WTC11 (cell line): ENCODE measurements at regions not wholly inside any gene's neighbourhood (a gene's known extent, or its start where the extent isn't known, plus 50 kb on each side); places are given as distances from the start of the nearest gene placed in this dataset.

Experiments used
- ATAC-seq: fragments of 200-7000 bp; cut with Tn5 transposase; 2 replicates; pipeline ENCODE4 v1.10.0; 2021; ENCODE audit warnings: mild to moderate bottlenecking, moderate library complexity
- CTCF ChIA-PET: fragments of 300-600 bp; sonication (Branson Sonifier 250); formaldehyde crosslinking; loops from one replicate; lab custom pipeline; 2021; ENCODE audit warnings: antibody characterized with exemption; lab: Charles Lee
- POLR2A ChIA-PET: fragments of 350-600 bp; sonication (Branson Sonifier 250); formaldehyde crosslinking; loops from one replicate; lab custom pipeline; 2021; ENCODE audit warnings: antibody characterized with exemption; lab: Charles Lee
- DNase-seq: peaks from one replicate; pipeline ENCODE4 v3.0.0; 2021; ENCODE audit warnings: low spot score
- H3K27ac Mint-ChIP-seq: 2 replicates; pipeline ENCODE4 v1.8.0; 2021; ENCODE audit warnings: mixed read lengths
- H3K27me3 Mint-ChIP-seq: 2 replicates; pipeline ENCODE4 v1.8.0; 2021; ENCODE audit warnings: low read depth, mild to moderate bottlenecking, moderate library complexity, mixed read lengths
- H3K36me3 Mint-ChIP-seq: 2 replicates; pipeline ENCODE4 v1.8.0; 2021; ENCODE audit warnings: mixed read lengths
- H3K4me1 Mint-ChIP-seq: 2 replicates; pipeline ENCODE4 v1.8.0; 2022; ENCODE audit warnings: mixed read lengths
- H3K4me3 Mint-ChIP-seq: 2 replicates; pipeline ENCODE4 v1.8.0; 2021; ENCODE audit warnings: mild to moderate bottlenecking, moderate library complexity, mixed read lengths
- H3K9me3 Mint-ChIP-seq: 2 replicates; pipeline ENCODE4 v1.8.0; 2021; ENCODE audit warnings: mixed read lengths
- EMX1 ChIP-seq: fragments of 250-450 bp; sonication (Bioruptor Pico); IDR thresholded peaks from 2 replicates; pipeline ENCODE4 v1.8.0; 2021; ENCODE audit warnings: mild to moderate bottlenecking
- ESRRA ChIP-seq: sonication (generic); formaldehyde crosslinking; IDR thresholded peaks from 2 replicates; pipeline ENCODE4 v1.8.1; 2022; ENCODE audit warnings: mild to moderate bottlenecking, missing genetic modification reagents, borderline replicate concordance
- GABPB1 ChIP-seq: sonication (generic); formaldehyde crosslinking; IDR thresholded peaks from 2 replicates; pipeline ENCODE4 v1.8.1; 2023; ENCODE audit warnings: mild to moderate bottlenecking, missing genetic modification reagents
- GRHL2 ChIP-seq: fragments of 250-450 bp; sonication (Bioruptor Pico); IDR thresholded peaks from 2 replicates; pipeline ENCODE4 v1.8.0; 2022; ENCODE audit warnings: mild to moderate bottlenecking, moderate library complexity; ENCODE audit not compliant: insufficient replicate concordance, severe bottlenecking
- GTF2I ChIP-seq: fragments of 250-450 bp; sonication (Bioruptor Pico); conservative IDR thresholded peaks from 2 replicates; pipeline ENCODE4 v1.4.0; 2021; ENCODE audit warnings: mild to moderate bottlenecking
- MXD4 ChIP-seq: fragments of 250-450 bp; sonication (Bioruptor Pico); IDR thresholded peaks from 2 replicates; pipeline ENCODE4 v1.8.0; 2021; ENCODE audit warnings: mild to moderate bottlenecking, moderate library complexity, borderline replicate concordance
- NFE2L1 ChIP-seq: sonication (generic); formaldehyde crosslinking; IDR thresholded peaks from 2 replicates; pipeline ENCODE4 v1.8.1; 2023; ENCODE audit warnings: missing genetic modification reagents
- RORB ChIP-seq: fragments of 250-450 bp; sonication (Bioruptor Pico); IDR thresholded peaks from 2 replicates; pipeline ENCODE4 v1.9.0; 2021; ENCODE audit warnings: mild to moderate bottlenecking
- ZBTB21 ChIP-seq: sonication (generic); formaldehyde crosslinking; IDR thresholded peaks from 2 replicates; pipeline ENCODE4 v1.8.1; 2023; ENCODE audit warnings: mild to moderate bottlenecking, missing genetic modification reagents, borderline replicate concordance
- ZNF121 ChIP-seq: sonication (generic); formaldehyde crosslinking; IDR thresholded peaks from 2 replicates; pipeline ENCODE4 v1.8.0; 2023; ENCODE audit warnings: missing genetic modification reagents
- ZNF423 ChIP-seq: fragments of 250-450 bp; sonication (Bioruptor Pico); IDR thresholded peaks from 2 replicates; pipeline ENCODE4 v2.1.2; 2022; ENCODE audit warnings: mild to moderate bottlenecking, moderate library complexity
- TF ChIP-seq, protein P1 (sequence below): sonication (generic); formaldehyde crosslinking; IDR thresholded peaks from 2 replicates; pipeline ENCODE4 v1.8.1; 2022; ENCODE audit warnings: low read depth, mild to moderate bottlenecking, moderate library complexity, missing genetic modification reagents, borderline replicate concordance
- TF ChIP-seq, protein P2 (sequence below): sonication (generic); formaldehyde crosslinking; IDR thresholded peaks from 2 replicates; pipeline ENCODE4 v1.8.0; 2023; ENCODE audit warnings: missing genetic modification reagents
- TF ChIP-seq, protein P3 (sequence below): sonication (generic); formaldehyde crosslinking; IDR thresholded peaks from 2 replicates; pipeline ENCODE4 v1.8.0; 2022; ENCODE audit warnings: mild to moderate bottlenecking, missing genetic modification reagents
- TF ChIP-seq, protein P4 (sequence below): sonication (generic); formaldehyde crosslinking; IDR thresholded peaks from 2 replicates; pipeline ENCODE4 v1.8.1; 2023; ENCODE audit warnings: mild to moderate bottlenecking, missing genetic modification reagents
- TF ChIP-seq, protein P5 (sequence below): sonication (generic); formaldehyde crosslinking; IDR thresholded peaks from 2 replicates; pipeline ENCODE4 v1.8.1; 2023; ENCODE audit warnings: mild to moderate bottlenecking, missing genetic modification reagents, moderate library complexity
- TF ChIP-seq, protein P6 (sequence below): sonication (generic); formaldehyde crosslinking; IDR thresholded peaks from 2 replicates; pipeline ENCODE4 v1.8.1; 2023; ENCODE audit warnings: mild to moderate bottlenecking, missing genetic modification reagents

DNA sequence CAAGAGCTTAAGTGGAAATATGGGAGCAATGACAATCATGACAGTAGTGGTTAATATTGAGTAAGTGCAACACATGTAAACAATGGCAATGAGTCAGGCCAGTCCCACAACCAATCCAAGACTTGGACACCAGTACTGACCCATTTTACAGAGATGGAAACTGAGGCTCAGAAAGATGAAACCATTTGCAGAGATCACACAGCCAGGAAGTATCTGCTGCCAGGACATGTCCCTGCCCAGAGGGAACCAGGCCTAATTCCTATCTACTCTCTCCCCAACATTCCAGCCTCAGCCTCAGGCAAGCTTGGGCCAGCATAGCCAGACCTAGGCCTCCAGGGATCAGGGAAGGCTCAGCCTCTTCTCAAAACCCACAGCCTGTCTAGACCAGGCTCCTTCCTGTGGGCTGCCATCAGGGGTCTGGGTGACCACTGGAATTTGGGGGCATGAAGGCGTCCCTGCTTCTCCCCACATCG, 395.1 kb downstream of the MN1 start:
- TF ChIP-seq GTF2I (CRISPR knock-in tag) (0 out of 2 replicates have a peak, but pooled peaks have one; percentile 28), ZNF121 (peak; percentile 91), GRHL2 (CRISPR knock-in tag) (no peak)
- TF ChIP-seq, protein P1, sequence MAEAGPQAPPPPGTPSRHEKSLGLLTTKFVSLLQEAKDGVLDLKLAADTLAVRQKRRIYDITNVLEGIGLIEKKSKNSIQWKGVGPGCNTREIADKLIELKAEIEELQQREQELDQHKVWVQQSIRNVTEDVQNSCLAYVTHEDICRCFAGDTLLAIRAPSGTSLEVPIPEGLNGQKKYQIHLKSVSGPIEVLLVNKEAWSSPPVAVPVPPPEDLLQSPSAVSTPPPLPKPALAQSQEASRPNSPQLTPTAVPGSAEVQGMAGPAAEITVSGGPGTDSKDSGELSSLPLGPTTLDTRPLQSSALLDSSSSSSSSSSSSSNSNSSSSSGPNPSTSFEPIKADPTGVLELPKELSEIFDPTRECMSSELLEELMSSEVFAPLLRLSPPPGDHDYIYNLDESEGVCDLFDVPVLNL: no peak

DNA sequence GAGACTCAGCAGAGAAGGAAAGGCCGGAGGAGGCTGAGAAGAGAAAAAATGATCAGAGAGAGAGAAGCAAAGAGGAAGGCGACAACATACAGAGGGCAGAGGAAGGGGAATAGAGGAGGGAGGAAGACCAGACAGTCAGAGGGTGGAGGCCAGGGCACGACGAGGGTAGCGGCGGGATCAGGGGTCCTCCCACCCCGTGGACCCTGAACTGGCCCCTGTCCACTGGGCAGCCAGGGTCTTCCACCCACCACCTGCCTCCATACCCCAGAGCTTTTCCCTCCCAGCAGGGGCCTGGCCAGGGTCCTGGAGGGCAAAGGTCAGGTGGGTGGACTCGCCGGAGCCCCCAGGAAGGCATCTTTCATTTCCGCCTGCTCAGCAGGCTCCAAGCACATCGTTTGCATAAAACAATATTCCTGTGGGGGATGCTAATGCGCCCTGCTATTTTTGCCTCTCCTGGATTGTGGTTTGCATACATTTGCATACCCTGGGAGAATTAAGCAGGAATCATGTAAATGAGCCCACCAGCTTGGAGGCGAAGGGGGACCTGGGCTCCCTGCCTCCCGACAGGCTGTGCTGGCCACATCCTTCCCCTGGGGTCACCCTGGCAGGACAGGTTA, 394.1 kb downstream of the MN1 start:
- Mint-ChIP-seq H3K36me3 (no peaks in the 10 kb centered on the region), H3K27me3 (no peaks in the 10 kb centered on the region), H3K27ac (peak overlapping the region; percentile 25; the same call in 1 of the 2 replicates), H3K9me3 (no peaks in the 10 kb centered on the region), H3K4me3 (no peak overlapping the region), H3K4me1 (peaks cover 19% of the 10 kb centered on the region)
- TF ChIP-seq NFE2L1 (CRISPR knock-in tag) (no peak), ESRRA (CRISPR knock-in tag) (no peak), EMX1 (CRISPR knock-in tag) (no peak), GTF2I (CRISPR knock-in tag) (no peak), ZNF423 (peak; percentile 68), MXD4 (no peak), ZBTB21 (CRISPR knock-in tag) (no peak), RORB (CRISPR knock-in tag) (no peak), GABPB1 (no peak)
- TF ChIP-seq, protein P2, sequence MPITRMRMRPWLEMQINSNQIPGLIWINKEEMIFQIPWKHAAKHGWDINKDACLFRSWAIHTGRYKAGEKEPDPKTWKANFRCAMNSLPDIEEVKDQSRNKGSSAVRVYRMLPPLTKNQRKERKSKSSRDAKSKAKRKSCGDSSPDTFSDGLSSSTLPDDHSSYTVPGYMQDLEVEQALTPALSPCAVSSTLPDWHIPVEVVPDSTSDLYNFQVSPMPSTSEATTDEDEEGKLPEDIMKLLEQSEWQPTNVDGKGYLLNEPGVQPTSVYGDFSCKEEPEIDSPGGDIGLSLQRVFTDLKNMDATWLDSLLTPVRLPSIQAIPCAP: no peak
- TF ChIP-seq, protein P3, sequence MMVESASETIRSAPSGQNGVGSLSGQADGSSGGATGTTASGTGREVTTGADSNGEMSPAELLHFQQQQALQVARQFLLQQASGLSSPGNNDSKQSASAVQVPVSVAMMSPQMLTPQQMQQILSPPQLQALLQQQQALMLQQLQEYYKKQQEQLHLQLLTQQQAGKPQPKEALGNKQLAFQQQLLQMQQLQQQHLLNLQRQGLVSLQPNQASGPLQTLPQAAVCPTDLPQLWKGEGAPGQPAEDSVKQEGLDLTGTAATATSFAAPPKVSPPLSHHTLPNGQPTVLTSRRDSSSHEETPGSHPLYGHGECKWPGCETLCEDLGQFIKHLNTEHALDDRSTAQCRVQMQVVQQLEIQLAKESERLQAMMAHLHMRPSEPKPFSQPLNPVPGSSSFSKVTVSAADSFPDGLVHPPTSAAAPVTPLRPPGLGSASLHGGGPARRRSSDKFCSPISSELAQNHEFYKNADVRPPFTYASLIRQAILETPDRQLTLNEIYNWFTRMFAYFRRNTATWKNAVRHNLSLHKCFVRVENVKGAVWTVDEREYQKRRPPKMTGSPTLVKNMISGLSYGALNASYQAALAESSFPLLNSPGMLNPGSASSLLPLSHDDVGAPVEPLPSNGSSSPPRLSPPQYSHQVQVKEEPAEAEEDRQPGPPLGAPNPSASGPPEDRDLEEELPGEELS (CRISPR knock-in tag): no peak
- TF ChIP-seq, protein P4, sequence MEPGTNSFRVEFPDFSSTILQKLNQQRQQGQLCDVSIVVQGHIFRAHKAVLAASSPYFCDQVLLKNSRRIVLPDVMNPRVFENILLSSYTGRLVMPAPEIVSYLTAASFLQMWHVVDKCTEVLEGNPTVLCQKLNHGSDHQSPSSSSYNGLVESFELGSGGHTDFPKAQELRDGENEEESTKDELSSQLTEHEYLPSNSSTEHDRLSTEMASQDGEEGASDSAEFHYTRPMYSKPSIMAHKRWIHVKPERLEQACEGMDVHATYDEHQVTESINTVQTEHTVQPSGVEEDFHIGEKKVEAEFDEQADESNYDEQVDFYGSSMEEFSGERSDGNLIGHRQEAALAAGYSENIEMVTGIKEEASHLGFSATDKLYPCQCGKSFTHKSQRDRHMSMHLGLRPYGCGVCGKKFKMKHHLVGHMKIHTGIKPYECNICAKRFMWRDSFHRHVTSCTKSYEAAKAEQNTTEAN (CRISPR knock-in tag): no peak
- TF ChIP-seq, protein P5, sequence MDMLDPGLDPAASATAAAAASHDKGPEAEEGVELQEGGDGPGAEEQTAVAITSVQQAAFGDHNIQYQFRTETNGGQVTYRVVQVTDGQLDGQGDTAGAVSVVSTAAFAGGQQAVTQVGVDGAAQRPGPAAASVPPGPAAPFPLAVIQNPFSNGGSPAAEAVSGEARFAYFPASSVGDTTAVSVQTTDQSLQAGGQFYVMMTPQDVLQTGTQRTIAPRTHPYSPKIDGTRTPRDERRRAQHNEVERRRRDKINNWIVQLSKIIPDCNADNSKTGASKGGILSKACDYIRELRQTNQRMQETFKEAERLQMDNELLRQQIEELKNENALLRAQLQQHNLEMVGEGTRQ (CRISPR knock-in tag): peak; percentile 22; the same call in 1 of the 2 replicates
- TF ChIP-seq, protein P6, sequence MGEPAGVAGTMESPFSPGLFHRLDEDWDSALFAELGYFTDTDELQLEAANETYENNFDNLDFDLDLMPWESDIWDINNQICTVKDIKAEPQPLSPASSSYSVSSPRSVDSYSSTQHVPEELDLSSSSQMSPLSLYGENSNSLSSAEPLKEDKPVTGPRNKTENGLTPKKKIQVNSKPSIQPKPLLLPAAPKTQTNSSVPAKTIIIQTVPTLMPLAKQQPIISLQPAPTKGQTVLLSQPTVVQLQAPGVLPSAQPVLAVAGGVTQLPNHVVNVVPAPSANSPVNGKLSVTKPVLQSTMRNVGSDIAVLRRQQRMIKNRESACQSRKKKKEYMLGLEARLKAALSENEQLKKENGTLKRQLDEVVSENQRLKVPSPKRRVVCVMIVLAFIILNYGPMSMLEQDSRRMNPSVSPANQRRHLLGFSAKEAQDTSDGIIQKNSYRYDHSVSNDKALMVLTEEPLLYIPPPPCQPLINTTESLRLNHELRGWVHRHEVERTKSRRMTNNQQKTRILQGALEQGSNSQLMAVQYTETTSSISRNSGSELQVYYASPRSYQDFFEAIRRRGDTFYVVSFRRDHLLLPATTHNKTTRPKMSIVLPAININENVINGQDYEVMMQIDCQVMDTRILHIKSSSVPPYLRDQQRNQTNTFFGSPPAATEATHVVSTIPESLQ (CRISPR knock-in tag): no peak
- DNase-seq (no peak), ATAC-seq (peak; percentile 25)
- POLR2A ChIA-PET: no interaction called here
- CTCF ChIA-PET: interaction anchor here (0.6 to 1.4 kb wide), 4 partner anchors 9 to 397 kb away, joined by 3 to 5 read pairs (median 3); no protein-coding TSS in a partner anchor

More for the DNA sequence above, 395.1 kb downstream of the MN1 start:
- Mint-ChIP-seq H3K4me3 (no peak overlapping the region), H3K4me1 (peaks cover 19% of the 10 kb centered on the region), H3K27me3 (no peaks in the 10 kb centered on the region), H3K27ac (no peak overlapping the region), H3K9me3 (peaks cover 5% of the 10 kb centered on the region), H3K36me3 (no peaks in the 10 kb centered on the region)
- ChIA-PET POLR2A (no interaction called here), CTCF (interaction anchor here (0.8 to 1.4 kb wide), 5 partner anchors 9 to 412 kb away, joined by 3 to 4 read pairs (median 3); no protein-coding TSS in a partner anchor)
- DNase-seq: no peak
- no peak for ATAC-seq
